ENCODE measurements at regions not wholly inside any gene's neighbourhood (a gene's known extent, or its start where the extent isn't known, plus 50 kb on each side); places are given as distances from the start of the nearest gene placed in this dataset.

DNA sequence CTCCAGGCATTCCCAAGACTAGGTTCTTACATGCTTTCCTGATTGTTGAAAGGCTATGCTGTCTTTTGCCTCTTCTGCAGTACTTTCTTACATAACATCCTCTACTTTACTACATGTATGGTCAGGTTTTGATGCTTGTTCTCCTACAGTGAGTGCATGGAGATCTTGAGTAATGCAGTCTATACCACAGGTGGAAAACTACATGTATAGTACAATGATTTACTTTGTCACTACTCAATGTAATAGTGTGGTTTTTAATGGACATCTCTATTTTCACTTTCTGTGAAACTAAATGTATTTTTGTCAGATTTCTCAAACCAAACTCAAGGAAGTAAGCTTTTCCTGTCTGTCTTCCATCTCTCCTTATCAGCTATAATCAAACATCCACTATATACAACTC lies 657.0 kb downstream of the TUSC7 start:
- TF ChIP-seq, protein P1, sequence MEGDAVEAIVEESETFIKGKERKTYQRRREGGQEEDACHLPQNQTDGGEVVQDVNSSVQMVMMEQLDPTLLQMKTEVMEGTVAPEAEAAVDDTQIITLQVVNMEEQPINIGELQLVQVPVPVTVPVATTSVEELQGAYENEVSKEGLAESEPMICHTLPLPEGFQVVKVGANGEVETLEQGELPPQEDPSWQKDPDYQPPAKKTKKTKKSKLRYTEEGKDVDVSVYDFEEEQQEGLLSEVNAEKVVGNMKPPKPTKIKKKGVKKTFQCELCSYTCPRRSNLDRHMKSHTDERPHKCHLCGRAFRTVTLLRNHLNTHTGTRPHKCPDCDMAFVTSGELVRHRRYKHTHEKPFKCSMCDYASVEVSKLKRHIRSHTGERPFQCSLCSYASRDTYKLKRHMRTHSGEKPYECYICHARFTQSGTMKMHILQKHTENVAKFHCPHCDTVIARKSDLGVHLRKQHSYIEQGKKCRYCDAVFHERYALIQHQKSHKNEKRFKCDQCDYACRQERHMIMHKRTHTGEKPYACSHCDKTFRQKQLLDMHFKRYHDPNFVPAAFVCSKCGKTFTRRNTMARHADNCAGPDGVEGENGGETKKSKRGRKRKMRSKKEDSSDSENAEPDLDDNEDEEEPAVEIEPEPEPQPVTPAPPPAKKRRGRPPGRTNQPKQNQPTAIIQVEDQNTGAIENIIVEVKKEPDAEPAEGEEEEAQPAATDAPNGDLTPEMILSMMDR (IDR thresholded peaks at IDR 0.05) = no peak
- no peak for TF ChIP-seq POLR2A (IDR thresholded peaks at IDR 0.05)
